Endothelial cell (in vitro differentiated cells): ENCODE measurements at regions not wholly inside any gene's neighbourhood (a gene's known extent, or its start where the extent isn't known, plus 50 kb on each side); places are given as distances from the start of the nearest gene placed in this dataset.

Experiments used
- DNase-seq: peaks from one replicate; pipeline ENCODE4 v3.0.0; 2021; ENCODE audit warnings: low spot score
- H3K27ac Mint-ChIP-seq: one replicate; pipeline ENCODE4 v1.8.0; 2021; ENCODE audit warnings: mixed read lengths, inconsistent platforms; ENCODE audit not compliant: unreplicated experiment
- H3K27me3 Mint-ChIP-seq: one replicate; pipeline ENCODE4 v1.8.0; 2021; ENCODE audit warnings: mild to moderate bottlenecking, moderate library complexity, mixed read lengths, inconsistent platforms; ENCODE audit not compliant: unreplicated experiment
- H3K36me3 Mint-ChIP-seq: one replicate; pipeline ENCODE4 v1.8.0; 2021; ENCODE audit warnings: mild to moderate bottlenecking, low read depth, mixed read lengths, inconsistent platforms; ENCODE audit not compliant: unreplicated experiment
- H3K4me1 Mint-ChIP-seq: one replicate; pipeline ENCODE4 v1.8.0; 2021; ENCODE audit warnings: mild to moderate bottlenecking, mixed read lengths, inconsistent platforms; ENCODE audit not compliant: unreplicated experiment
- H3K4me3 Mint-ChIP-seq: one replicate; pipeline ENCODE4 v1.8.0; 2021; ENCODE audit warnings: mild to moderate bottlenecking, mixed read lengths, inconsistent platforms; ENCODE audit not compliant: unreplicated experiment
- H3K9me3 Mint-ChIP-seq: one replicate; pipeline ENCODE4 v1.8.0; 2021; ENCODE audit warnings: mixed read lengths, inconsistent platforms; ENCODE audit not compliant: unreplicated experiment
- CTCF ChIP-seq: fragments of 200-600 bp; sonication (generic); IDR thresholded peaks from one replicate; pipeline ENCODE4 v1.5.0; 2021; ENCODE audit warnings: antibody characterized with exemption; ENCODE audit not compliant: unreplicated experiment

DNA sequence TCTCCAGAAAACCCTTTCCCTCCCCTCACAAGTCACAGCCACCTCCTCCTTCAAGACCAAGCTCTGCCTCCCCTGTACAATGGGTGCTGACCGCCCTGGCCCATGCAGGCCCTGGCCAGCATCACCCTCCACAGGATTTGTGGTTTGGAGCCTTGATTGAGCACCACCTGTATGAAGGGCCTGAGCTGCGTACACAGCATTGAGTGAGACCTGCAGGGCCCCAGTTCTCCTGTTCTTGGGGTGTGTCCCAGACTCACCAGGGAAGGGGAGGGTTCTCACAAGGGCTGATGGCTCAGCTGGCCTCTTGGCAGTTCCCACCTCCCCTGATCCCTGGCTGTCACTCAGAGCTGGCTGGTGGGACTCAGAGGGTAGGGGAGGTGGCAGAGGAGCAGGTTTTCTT lies 63.7 kb upstream of the IER5L start:
- Mint-ChIP-seq H3K4me3 (no peak overlapping the region), H3K4me1 (peaks cover 10% of the 10 kb centered on the region), H3K27ac (no peak overlapping the region), H3K27me3 (peaks cover 9% of the 10 kb centered on the region), H3K36me3 (no peaks in the 10 kb centered on the region), H3K9me3 (no peaks in the 10 kb centered on the region)
- DNase-seq = no peak
- no peak for TF ChIP-seq CTCF

DNA sequence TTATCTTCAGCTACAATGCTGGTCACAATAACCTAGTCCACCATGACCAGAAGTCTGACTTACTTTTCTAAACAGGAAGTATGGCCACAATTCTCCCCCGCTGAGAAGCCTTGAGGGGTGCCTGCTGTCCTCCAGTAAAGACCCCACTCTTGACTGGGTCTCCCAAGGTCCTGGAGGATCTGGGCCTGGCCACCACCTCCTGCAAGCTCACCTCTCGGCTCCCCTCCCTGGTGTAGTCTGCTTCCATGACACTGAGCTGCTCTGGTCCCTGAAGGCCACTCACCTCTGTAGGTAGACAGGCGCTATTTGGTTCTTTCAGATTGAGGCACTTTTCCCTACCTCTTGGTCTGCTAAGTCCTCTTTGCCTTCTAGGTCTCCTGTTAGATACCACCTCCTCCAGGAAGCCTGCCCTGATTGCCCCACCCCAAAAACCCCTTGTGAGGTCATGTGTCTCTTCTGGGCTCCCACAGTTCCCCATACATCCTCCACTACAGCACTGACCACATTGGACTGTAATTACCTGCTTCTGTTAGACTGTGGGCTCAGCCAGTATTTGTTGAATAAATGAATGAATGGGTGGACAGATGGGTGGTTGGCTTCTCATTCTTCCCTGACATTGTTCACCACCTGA lies 62.6 kb upstream of the IER5L start:
- no peak overlapping the region for H3K4me3 Mint-ChIP-seq
- no peak for DNase-seq
- no peak for TF ChIP-seq CTCF
- peaks cover 9% of the 10 kb centered on the region for H3K27me3 Mint-ChIP-seq
- no peaks in the 10 kb centered on the region for H3K36me3 Mint-ChIP-seq
- no peaks in the 10 kb centered on the region for H3K9me3 Mint-ChIP-seq
- H3K27ac Mint-ChIP-seq = no peak overlapping the region
- peaks cover 3% of the 10 kb centered on the region for H3K4me1 Mint-ChIP-seq

GRCh38 chr9:129239946-129240490 lies 62.0 kb upstream of the IER5L start:
- Mint-ChIP-seq H3K4me1 (no peaks in the 10 kb centered on the region), H3K9me3 (no peaks in the 10 kb centered on the region), H3K27me3 (peaks cover 9% of the 10 kb centered on the region), H3K27ac (no peak overlapping the region), H3K4me3 (no peak overlapping the region), H3K36me3 (no peaks in the 10 kb centered on the region)
- no peak for DNase-seq
- no peak for TF ChIP-seq CTCF

DNA sequence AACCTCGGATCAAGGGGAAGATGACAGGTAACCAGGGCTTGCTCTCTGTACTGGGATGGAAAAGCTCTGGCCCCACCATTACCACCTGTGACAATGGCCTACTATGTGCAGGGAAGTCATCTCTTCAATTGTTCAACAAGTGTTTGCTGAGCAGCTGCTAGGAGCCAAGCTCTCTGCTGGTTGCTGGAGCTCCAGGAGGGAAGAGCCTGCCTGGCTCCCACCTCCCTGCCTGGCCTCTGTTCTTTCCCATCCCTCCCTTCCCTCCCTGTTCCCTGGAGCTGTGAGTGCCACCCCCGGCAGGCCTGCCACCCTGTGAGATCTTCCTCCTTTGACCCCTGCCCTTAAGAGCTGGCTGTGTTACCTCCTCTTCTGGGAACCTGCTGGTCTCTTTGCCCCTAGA lies 59.7 kb upstream of the IER5L start:
- H3K27ac Mint-ChIP-seq = no peak overlapping the region
- H3K27me3 Mint-ChIP-seq = peaks cover 10% of the 10 kb centered on the region
- DNase-seq = no peak
- TF ChIP-seq CTCF = no peak
- no peaks in the 10 kb centered on the region for H3K4me1 Mint-ChIP-seq
- no peaks in the 10 kb centered on the region for H3K9me3 Mint-ChIP-seq
- H3K4me3 Mint-ChIP-seq = no peak overlapping the region
- H3K36me3 Mint-ChIP-seq = no peaks in the 10 kb centered on the region

DNA sequence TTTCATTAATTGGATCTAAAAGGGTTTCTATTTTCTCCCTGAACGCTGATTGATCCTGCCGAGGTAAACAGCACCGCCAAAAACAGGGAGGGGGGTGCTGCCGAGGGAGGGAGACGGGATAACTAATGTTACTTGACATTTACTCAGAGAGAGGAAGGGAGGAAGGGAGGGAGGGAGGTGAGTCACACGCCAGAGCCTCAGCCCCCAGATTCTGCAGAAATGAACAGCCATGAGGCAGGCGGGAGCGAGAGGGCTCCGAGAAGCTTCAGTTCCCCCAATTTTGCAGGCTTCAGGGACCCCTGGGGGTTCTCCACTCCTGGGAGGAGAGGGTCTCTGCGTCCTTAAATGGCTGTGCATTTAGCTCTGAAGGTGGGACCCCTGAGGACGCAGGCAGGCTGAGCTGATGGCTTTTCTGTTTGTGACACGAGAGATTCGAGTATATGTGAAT lies 59.1 kb upstream of the IER5L start:
- Mint-ChIP-seq H3K36me3 (no peaks in the 10 kb centered on the region), H3K27ac (peak overlapping the region; percentile 52), H3K4me3 (no peak overlapping the region), H3K9me3 (no peaks in the 10 kb centered on the region), H3K4me1 (no peaks in the 10 kb centered on the region), H3K27me3 (peaks cover 11% of the 10 kb centered on the region)
- TF ChIP-seq CTCF = no peak
- DNase-seq = no peak
